Gastroesophageal sphincter (tissue), 4 donors: ENCODE measurements at regions not wholly inside any gene's neighbourhood (a gene's known extent, or its start where the extent isn't known, plus 50 kb on each side); places are given as distances from the start of the nearest gene placed in this dataset.

ENCODE experiments used
- small RNA-seq, 4 donors: library from RNA; depleted of rRNA; stranded (forward); fragments of <200 nt; gene quantifications; one replicate each; pipeline ENCODE3, GENCODE V24; 2016

Small RNA genes in the stretch of these regions (small RNA-seq; reads per million reads assigned to genes)
- 0 reads per million in 4 donors for gene AC114737.2
